GM12878 (cell line): ENCODE measurements at regions not wholly inside any gene's neighbourhood (a gene's known extent, or its start where the extent isn't known, plus 50 kb on each side); places are given as distances from the start of the nearest gene placed in this dataset.

Experiments
- ATAC-seq: fragments of 200-7000 bp; cut with Tn5 transposase; 3 replicates; pipeline ENCODE4 v1.9.1; 2020; ENCODE audit warnings: mild to moderate bottlenecking, moderate library complexity
- BruUV-seq: library from RNA; stranded (reverse); fragments of 400-500 nt; replicated peaks from 2 replicates; lab custom pipeline; 2021; lab: Mats Ljungman, UMichigan
- CTCF ChIA-PET: fragments of 300-600 bp; sonication (Branson Sonifier 250); formaldehyde crosslinking; extraction: SDS; loops from one replicate; lab custom pipeline; 2021; ENCODE audit warnings: inconsistent platforms; lab: Yijun Ruan, JAX
- POLR2A ChIA-PET: fragments of 350-600 bp; formaldehyde crosslinking; extraction: SDS; loops from one replicate; lab custom pipeline; 2021; ENCODE audit warnings: inconsistent platforms; lab: Charles Lee
- RAD21 ChIA-PET: fragments of 300-600 bp; sonication (Branson Sonifier 250); formaldehyde crosslinking; loops from one replicate; lab custom pipeline; 2023; ENCODE audit warnings: antibody characterized with exemption; ENCODE audit not compliant: unreplicated experiment; lab: Charles Lee
- SMC1A ChIA-PET: fragments of 300-600 bp; sonication (Branson Sonifier 250); formaldehyde crosslinking; loops from one replicate; lab custom pipeline; 2023; ENCODE audit not compliant: unreplicated experiment, uncharacterized antibody; lab: Charles Lee
- DNase-seq: peaks from one replicate; pipeline ENCODE4 v3.0.0-alpha.2; 2011; ENCODE audit warnings: low read depth, low spot score
- FAIRE-seq: peaks from 3 replicates; lab custom pipeline; 2011; peaks lifted over from hg19 to GRCh38; lab: Jason Lieb, UNC
- H2AFZ ChIP-seq: 2 replicates; pipeline ENCODE4 v1.6.0; 2011; ENCODE audit warnings: low read depth, low read length, control low read depth; ENCODE audit not compliant: control insufficient read depth
- H3K27ac ChIP-seq: 2 replicates; pipeline ENCODE4 v1.5.1; 2011; ENCODE audit warnings: control low read depth; ENCODE audit not compliant: control insufficient read depth, insufficient read depth
- H3K27me3 ChIP-seq, 2 experiments: replicated peaks in 1 of 2; 2 replicates each; pipeline versions ENCODE4 v1.6.0 to v1.6.1; 2011; ENCODE audit warnings: low read length in 1 of 2; ENCODE audit not compliant: control insufficient read depth in 2 of 2, insufficient read depth in 2 of 2
- H3K36me3 ChIP-seq, 2 experiments: 2 replicates each; pipeline ENCODE4 v1.5.1; 2011; ENCODE audit warnings: low read length in 1 of 2; ENCODE audit not compliant: control insufficient read depth in 2 of 2, insufficient read depth in 2 of 2
- H3K4me1 ChIP-seq: 2 replicates; pipeline ENCODE4 v1.6.1; 2011; ENCODE audit warnings: mild to moderate bottlenecking, low read length, moderate library complexity, mixed read lengths; ENCODE audit not compliant: control insufficient read depth, insufficient read depth
- H3K4me2 ChIP-seq: 2 replicates; pipeline ENCODE4 v1.6.0; 2011; ENCODE audit warnings: control low read depth; ENCODE audit not compliant: control insufficient read depth, insufficient read depth
- H3K4me3 ChIP-seq: fragments of 200-600 bp; sonication (generic); 2 replicates; pipeline ENCODE4 v1.5.1; 2016
- H3K79me2 ChIP-seq: 2 replicates; pipeline ENCODE4 v1.6.0; 2011; ENCODE audit warnings: low read length; ENCODE audit not compliant: control insufficient read depth, insufficient read depth
- H3K9ac ChIP-seq: 2 replicates; pipeline ENCODE4 v1.8.0; 2011; ENCODE audit warnings: low read length, control low read depth, mixed read lengths; ENCODE audit not compliant: control insufficient read depth, insufficient read depth
- H3K9me3 ChIP-seq: replicated peaks from 3 replicates; pipeline ENCODE4 v1.5.1; 2011; ENCODE audit warnings: mild to moderate bottlenecking, low read length; ENCODE audit not compliant: control insufficient read depth, insufficient read depth
- H4K20me1 ChIP-seq: 2 replicates; pipeline ENCODE4 v1.6.0; 2011; ENCODE audit not compliant: control insufficient read depth, insufficient read depth
- CEBPB ChIP-seq, 2 experiments: fragments of 150-350 bp in 1 of 2; IDR thresholded peaks; 2 replicates each; pipeline ENCODE4 v1.6.1; 2012 to 2014; ENCODE audit warnings: low read depth in 2 of 2, low read length in 2 of 2, borderline replicate concordance in 1 of 2, inconsistent platforms in 1 of 2
- IKZF2 ChIP-seq, 2 experiments: fragments of 450-650 bp; IDR thresholded peaks; 2 replicates each; pipeline ENCODE4 v1.6.1; 2017; ENCODE audit warnings: mild to moderate bottlenecking in 2 of 2, moderate library complexity in 2 of 2
- NFYB ChIP-seq: IDR thresholded peaks from 2 replicates; pipeline ENCODE4 v1.6.1; 2011; ENCODE audit warnings: low read depth, mild to moderate bottlenecking, low read length, improper control_type of control experiment, moderate library complexity; ENCODE audit not compliant: insufficient read depth
- ZNF217 ChIP-seq: fragments of 450-650 bp; IDR thresholded peaks from 2 replicates; pipeline ENCODE4 v1.6.1; 2017; ENCODE audit warnings: antibody characterized with exemption, mild to moderate bottlenecking
- WGBS: methylation state at CpG from one replicate; pipeline ENCODE4 v1.1.6; 2016; ENCODE audit warnings: low lambda C conversion rate; ENCODE audit not compliant: insufficient replicate concordance, insufficient coverage; ENCODE audit errors: missing lambda C conversion rate; 5-methylcytosine and 5-hydroxymethylcytosine counted together
- in situ Hi-C: fragments of 300-500 bp; cut with MboI; formaldehyde crosslinking; loops from 9 replicates; pipeline ENCODE4 v1.14.3; 2018; ENCODE audit warnings: mixed read lengths
- intact Hi-C: fragments of 100-400 bp; cut with micrococcal nuclease; formaldehyde crosslinking; loops from one replicate; pipeline ENCODE4 v1.14.2; 2022; ENCODE audit not compliant: unreplicated experiment
- TF ChIP-seq, protein P1 (sequence below): IDR thresholded peaks from 2 replicates; pipeline ENCODE4 v1.6.1; 2011; ENCODE audit warnings: mild to moderate bottlenecking, low read depth, low read length, moderate library complexity; ENCODE audit not compliant: insufficient replicate concordance
- TF ChIP-seq, protein P2 (sequence below): fragments of 450-650 bp; formaldehyde crosslinking; IDR thresholded peaks from 2 replicates; pipeline ENCODE4 v1.4.0; 2022; ENCODE audit warnings: mild to moderate bottlenecking, moderate library complexity

DNA sequence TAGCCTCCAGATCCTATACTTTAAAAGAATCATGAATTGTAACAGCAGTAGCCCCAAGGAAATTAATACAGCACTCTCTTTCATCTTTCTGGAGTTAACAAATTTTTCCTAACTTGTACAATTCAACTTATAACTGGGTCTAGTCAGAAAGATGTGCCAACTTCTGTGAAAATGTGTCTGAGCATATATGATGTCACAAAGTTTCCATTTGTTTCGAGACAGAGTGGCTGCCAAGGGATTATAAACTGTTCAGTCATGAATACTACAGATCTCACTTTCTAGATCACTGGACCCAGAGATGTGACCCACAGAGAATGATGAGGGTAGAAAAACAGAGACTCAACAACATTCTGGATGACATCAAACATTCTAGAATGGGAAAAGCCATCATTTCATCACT is 249.2 kb upstream of the PHF14 start:
- Histone ChIP-seq H3K79me2 (no peaks in the 10 kb centered on the region), H3K36me3 (no peaks in the 10 kb centered on the region), H3K4me2 (no peak overlapping the region), H3K4me3 (no peak overlapping the region), H2AFZ (no peak overlapping the region), H3K4me1 (no peaks in the 10 kb centered on the region), H3K9ac (no peak overlapping the region), H3K9me3 (no peaks in the 10 kb centered on the region), H4K20me1 (no peaks in the 10 kb centered on the region), H3K27ac (no peak overlapping the region), H3K27me3 (no peaks in the 10 kb centered on the region)
- in situ Hi-C loops: no loop called here
- ChIA-PET CTCF (no interaction called here), RAD21 (no interaction called here), POLR2A (no interaction called here), SMC1A (no interaction called here)
- no TSS peak for BruUV-seq
- DNase-seq: no peak
- WGBS: 5% methylated on average over 1 of the region's 1 CpG
- no peak for TF ChIP-seq ZNF217
- no peak for TF ChIP-seq NFYB
- TF ChIP-seq CEBPB (IDR thresholded peaks at IDR 0.05; ENCODE audit: borderline replicate concordance in 1 of 2, low read depth in 2 of 2, low read length in 2 of 2): no peak
- TF ChIP-seq, protein P1, sequence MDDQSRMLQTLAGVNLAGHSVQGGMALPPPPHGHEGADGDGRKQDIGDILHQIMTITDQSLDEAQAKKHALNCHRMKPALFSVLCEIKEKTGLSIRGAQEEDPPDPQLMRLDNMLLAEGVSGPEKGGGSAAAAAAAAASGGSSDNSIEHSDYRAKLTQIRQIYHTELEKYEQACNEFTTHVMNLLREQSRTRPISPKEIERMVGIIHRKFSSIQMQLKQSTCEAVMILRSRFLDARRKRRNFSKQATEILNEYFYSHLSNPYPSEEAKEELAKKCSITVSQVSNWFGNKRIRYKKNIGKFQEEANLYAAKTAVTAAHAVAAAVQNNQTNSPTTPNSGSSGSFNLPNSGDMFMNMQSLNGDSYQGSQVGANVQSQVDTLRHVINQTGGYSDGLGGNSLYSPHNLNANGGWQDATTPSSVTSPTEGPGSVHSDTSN: no peak
- no peak for TF ChIP-seq IKZF2 (IDR thresholded peaks at IDR 0.05)
- TF ChIP-seq, protein P2, sequence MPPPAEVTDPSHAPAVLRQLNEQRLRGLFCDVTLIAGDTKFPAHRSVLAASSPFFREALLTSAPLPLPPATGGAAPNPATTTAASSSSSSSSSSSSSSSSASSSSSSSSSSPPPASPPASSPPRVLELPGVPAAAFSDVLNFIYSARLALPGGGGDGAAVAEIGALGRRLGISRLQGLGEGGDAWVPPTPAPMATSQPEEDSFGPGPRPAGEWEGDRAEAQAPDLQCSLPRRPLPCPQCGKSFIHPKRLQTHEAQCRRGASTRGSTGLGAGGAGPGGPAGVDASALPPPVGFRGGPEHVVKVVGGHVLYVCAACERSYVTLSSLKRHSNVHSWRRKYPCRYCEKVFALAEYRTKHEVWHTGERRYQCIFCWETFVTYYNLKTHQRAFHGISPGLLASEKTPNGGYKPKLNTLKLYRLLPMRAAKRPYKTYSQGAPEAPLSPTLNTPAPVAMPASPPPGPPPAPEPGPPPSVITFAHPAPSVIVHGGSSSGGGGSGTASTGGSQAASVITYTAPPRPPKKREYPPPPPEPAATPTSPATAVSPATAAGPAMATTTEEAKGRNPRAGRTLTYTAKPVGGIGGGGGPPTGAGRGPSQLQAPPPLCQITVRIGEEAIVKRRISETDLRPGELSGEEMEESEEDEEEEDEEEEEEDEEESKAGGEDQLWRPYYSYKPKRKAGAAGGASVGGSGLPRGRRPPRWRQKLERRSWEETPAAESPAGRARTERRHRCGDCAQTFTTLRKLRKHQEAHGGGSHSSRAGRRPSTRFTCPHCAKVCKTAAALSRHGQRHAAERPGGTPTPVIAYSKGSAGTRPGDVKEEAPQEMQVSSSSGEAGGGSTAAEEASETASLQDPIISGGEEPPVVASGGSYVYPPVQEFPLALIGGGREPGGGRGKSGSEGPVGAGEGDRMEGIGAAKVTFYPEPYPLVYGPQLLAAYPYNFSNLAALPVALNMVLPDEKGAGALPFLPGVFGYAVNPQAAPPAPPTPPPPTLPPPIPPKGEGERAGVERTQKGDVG (CRISPR knock-in tag): no peak
- 0 out of 3 replicates have a peak, but pooled peaks have one; percentile 27 for ATAC-seq
- no peak for FAIRE-seq
- intact Hi-C loops: no loop called here
